GM18520 (cell line): ENCODE measurements at regions not wholly inside any gene's neighbourhood (a gene's known extent, or its start where the extent isn't known, plus 50 kb on each side); places are given as distances from the start of the nearest gene placed in this dataset.
"Not testable (repeated sequence)": the region's sequence is repeated elsewhere in the genome, so short reads cannot be mapped to it uniquely, and the experiment has no call there.

ENCODE experiments used
- ATAC-seq: cut with Tn5 transposase; IDR thresholded peaks from one replicate; pipeline ENCODE4 v1.9.1; 2021; ENCODE audit not compliant: unreplicated experiment

- no peak for ATAC-seq
These were observed 127.3 kb downstream of the ATP23 start for GRCh38 chr12:58068706-58069105.

- ATAC-seq = no peak
These were observed 128.0 kb downstream of the ATP23 start for GRCh38 chr12:58069268-58069963.

- ATAC-seq = no peak
These were observed 130.6 kb downstream of the ATP23 start for GRCh38 chr12:58071994-58072393.

GRCh38 chr12:58074259-58074658 lies 132.9 kb downstream of the ATP23 start:
- ATAC-seq = no peak

GRCh38 chr12:58079806-58080205 lies 138.4 kb downstream of the ATP23 start:
- no peak for ATAC-seq

GRCh38 chr12:58081488-58081887 lies 140.1 kb downstream of the ATP23 start:
- no peak for ATAC-seq

- no peak for ATAC-seq
These were observed 141.6 kb downstream of the ATP23 start for GRCh38 chr12:58082996-58083395.

- ATAC-seq = no peak
These were observed 144.6 kb downstream of the ATP23 start for GRCh38 chr12:58086006-58086405.

- no peak for ATAC-seq
These were observed 145.6 kb downstream of the ATP23 start for GRCh38 chr12:58086930-58087329.

GRCh38 chr12:58087423-58088127 lies 146.2 kb downstream of the ATP23 start:
- ATAC-seq = no peak

- ATAC-seq = no peak
These were observed 148.2 kb downstream of the ATP23 start for GRCh38 chr12:58089588-58089987.

GRCh38 chr12:58090685-58091084 lies 149.3 kb downstream of the ATP23 start:
- ATAC-seq = no peak

GRCh38 chr12:58095002-58095401 lies 153.6 kb downstream of the ATP23 start:
- ATAC-seq = no peak

- no peak for ATAC-seq
These were observed 156.4 kb downstream of the ATP23 start for GRCh38 chr12:58097741-58098140.

- ATAC-seq = no peak
These were observed 158.1 kb downstream of the ATP23 start for GRCh38 chr12:58099476-58099875.

- no peak for ATAC-seq
These were observed 163.0 kb downstream of the ATP23 start for GRCh38 chr12:58104351-58104755.

- ATAC-seq = no peak
These were observed 164.1 kb downstream of the ATP23 start for GRCh38 chr12:58105225-58106119.

GRCh38 chr12:58106195-58106594 lies 164.8 kb downstream of the ATP23 start:
- no peak for ATAC-seq

- ATAC-seq = no peak
These were observed 175.8 kb downstream of the ATP23 start for GRCh38 chr12:58117201-58117600.

GRCh38 chr12:58117667-58118066 lies 176.3 kb downstream of the ATP23 start:
- ATAC-seq = no peak

GRCh38 chr12:58125761-58126160 lies 184.4 kb downstream of the ATP23 start:
- not testable (repeated sequence) for ATAC-seq
